ENCODE measurements at regions not wholly inside any gene's neighbourhood (a gene's known extent, or its start where the extent isn't known, plus 50 kb on each side); places are given as distances from the start of the nearest gene placed in this dataset.

DNA sequence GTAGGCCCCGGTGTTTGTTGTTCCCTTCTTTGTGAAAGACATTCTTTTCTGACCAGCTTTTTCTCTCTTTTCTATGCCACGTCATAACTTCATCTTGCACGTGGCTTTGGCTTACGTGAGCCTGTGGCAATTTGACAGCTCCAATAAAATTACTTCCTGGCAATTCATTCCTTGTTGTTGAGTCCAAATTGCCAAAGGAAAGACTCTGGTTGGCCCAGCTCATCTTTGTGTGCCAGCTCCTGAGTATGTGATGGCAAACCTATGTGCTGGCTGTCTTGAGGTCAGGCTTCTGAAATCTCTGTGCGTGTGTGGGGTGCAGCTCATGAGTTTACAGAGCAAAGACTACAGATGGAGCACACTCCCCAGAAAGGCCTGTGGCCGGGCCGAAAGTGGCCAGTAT, 272.5 kb upstream of the SGK1 start:
- Histone ChIP-seq H3K4me3 (replicated peaks; ENCODE audit: insufficient read depth, low read length) (no peak overlapping the region), H3K27me3 (ENCODE audit: insufficient read depth, poor library complexity, severe bottlenecking) (no peaks in the 10 kb centered on the region), H3K27ac (replicated peaks) (no peak overlapping the region)
- no peak for DNase-seq (ENCODE audit: low read depth in 1 of 2, low spot score in 1 of 2)
- TF ChIP-seq REST (IDR thresholded peaks at IDR 0.05; ENCODE audit: insufficient replicate concordance, low read depth): no peak
- TF ChIP-seq, protein P1, sequence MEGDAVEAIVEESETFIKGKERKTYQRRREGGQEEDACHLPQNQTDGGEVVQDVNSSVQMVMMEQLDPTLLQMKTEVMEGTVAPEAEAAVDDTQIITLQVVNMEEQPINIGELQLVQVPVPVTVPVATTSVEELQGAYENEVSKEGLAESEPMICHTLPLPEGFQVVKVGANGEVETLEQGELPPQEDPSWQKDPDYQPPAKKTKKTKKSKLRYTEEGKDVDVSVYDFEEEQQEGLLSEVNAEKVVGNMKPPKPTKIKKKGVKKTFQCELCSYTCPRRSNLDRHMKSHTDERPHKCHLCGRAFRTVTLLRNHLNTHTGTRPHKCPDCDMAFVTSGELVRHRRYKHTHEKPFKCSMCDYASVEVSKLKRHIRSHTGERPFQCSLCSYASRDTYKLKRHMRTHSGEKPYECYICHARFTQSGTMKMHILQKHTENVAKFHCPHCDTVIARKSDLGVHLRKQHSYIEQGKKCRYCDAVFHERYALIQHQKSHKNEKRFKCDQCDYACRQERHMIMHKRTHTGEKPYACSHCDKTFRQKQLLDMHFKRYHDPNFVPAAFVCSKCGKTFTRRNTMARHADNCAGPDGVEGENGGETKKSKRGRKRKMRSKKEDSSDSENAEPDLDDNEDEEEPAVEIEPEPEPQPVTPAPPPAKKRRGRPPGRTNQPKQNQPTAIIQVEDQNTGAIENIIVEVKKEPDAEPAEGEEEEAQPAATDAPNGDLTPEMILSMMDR (IDR thresholded peaks at IDR 0.05; ENCODE audit: insufficient read depth, low read length): no peak
- no peak for TF ChIP-seq POLR2AphosphoS5 (IDR thresholded peaks at IDR 0.05; ENCODE audit: low read depth)
- TF ChIP-seq SPI1 (IDR thresholded peaks at IDR 0.05; ENCODE audit: borderline replicate concordance, low read depth): no peak
- no peak for TF ChIP-seq GABPA (IDR thresholded peaks at IDR 0.05; ENCODE audit: low read depth)

GRCh38 chr6:134590004-134590403, 272.1 kb upstream of the SGK1 start:
- no peaks in the 10 kb centered on the region for H3K27me3 ChIP-seq (ENCODE audit: insufficient read depth, poor library complexity, severe bottlenecking)
- H3K27ac ChIP-seq (replicated peaks): no peak overlapping the region
- H3K4me3 ChIP-seq (replicated peaks; ENCODE audit: insufficient read depth, low read length): no peak overlapping the region
- no peak for DNase-seq (ENCODE audit: low read depth in 1 of 2, low spot score in 1 of 2)
- TF ChIP-seq POLR2AphosphoS5 (IDR thresholded peaks at IDR 0.05; ENCODE audit: low read depth): no peak
- no peak for TF ChIP-seq GABPA (IDR thresholded peaks at IDR 0.05; ENCODE audit: low read depth)
- TF ChIP-seq REST (IDR thresholded peaks at IDR 0.05; ENCODE audit: insufficient replicate concordance, low read depth): no peak
- no peak for TF ChIP-seq SPI1 (IDR thresholded peaks at IDR 0.05; ENCODE audit: borderline replicate concordance, low read depth)
- TF ChIP-seq, protein P1 (IDR thresholded peaks at IDR 0.05; ENCODE audit: insufficient read depth, low read length): no peak

GRCh38 chr6:134589512-134589911, 271.6 kb upstream of the SGK1 start:
- Histone ChIP-seq H3K27ac (replicated peaks) (no peak overlapping the region), H3K4me3 (replicated peaks; ENCODE audit: insufficient read depth, low read length) (no peak overlapping the region), H3K27me3 (ENCODE audit: insufficient read depth, poor library complexity, severe bottlenecking) (no peaks in the 10 kb centered on the region)
- no peak for TF ChIP-seq GABPA (IDR thresholded peaks at IDR 0.05; ENCODE audit: low read depth)
- TF ChIP-seq POLR2AphosphoS5 (IDR thresholded peaks at IDR 0.05; ENCODE audit: low read depth): no peak
- TF ChIP-seq REST (IDR thresholded peaks at IDR 0.05; ENCODE audit: insufficient replicate concordance, low read depth): no peak
- no peak for TF ChIP-seq SPI1 (IDR thresholded peaks at IDR 0.05; ENCODE audit: borderline replicate concordance, low read depth)
- TF ChIP-seq, protein P1 (IDR thresholded peaks at IDR 0.05; ENCODE audit: insufficient read depth, low read length): no peak
- DNase-seq (ENCODE audit: low read depth in 1 of 2, low spot score in 1 of 2): no peak

All from HL-60 (cell line).